ENCODE measurements at regions not wholly inside any gene's neighbourhood (a gene's known extent, or its start where the extent isn't known, plus 50 kb on each side); places are given as distances from the start of the nearest gene placed in this dataset.

GRCh38 chr4:58957711-58958110, 1847.5 kb upstream of the IGFBP7 start:
- no peak for TF ChIP-seq EZH2 (IDR thresholded peaks at IDR 0.05; ENCODE audit: borderline replicate concordance)
- TF ChIP-seq CTCF (IDR thresholded peaks at IDR 0.05; ENCODE audit: poor library complexity), result no peak

Measured in hepatocyte (in vitro differentiated cells).